ENCODE measurements at regions not wholly inside any gene's neighbourhood (a gene's known extent, or its start where the extent isn't known, plus 50 kb on each side); places are given as distances from the start of the nearest gene placed in this dataset.

GRCh38 chr1:72606216-72606810 is 324.0 kb upstream of the NEGR1 start:
- DNase-seq = no peak

- no peak for DNase-seq
Measured at GRCh38 chr1:72601035-72601674, 318.8 kb upstream of the NEGR1 start.

GRCh38 chr1:72586023-72586685 is 303.8 kb upstream of the NEGR1 start:
- no peak for DNase-seq

- no peak for DNase-seq
Measured at GRCh38 chr1:72579629-72580028, 297.3 kb upstream of the NEGR1 start.

- DNase-seq = no peak
Measured at GRCh38 chr1:72570815-72571214, 288.5 kb upstream of the NEGR1 start.

- DNase-seq = no peak
Measured at GRCh38 chr1:72568113-72568512, 285.8 kb upstream of the NEGR1 start.

GRCh38 chr1:72567521-72567920 is 285.2 kb upstream of the NEGR1 start:
- no peak for DNase-seq

GRCh38 chr1:72564749-72565148 is 282.4 kb upstream of the NEGR1 start:
- DNase-seq = no peak

GRCh38 chr1:72557446-72558049 is 275.2 kb upstream of the NEGR1 start:
- no peak for DNase-seq

- no peak for DNase-seq
Measured at GRCh38 chr1:72547412-72547811, 265.1 kb upstream of the NEGR1 start.

GRCh38 chr1:72540674-72541073 is 258.3 kb upstream of the NEGR1 start:
- DNase-seq = no peak

- no peak for DNase-seq
Measured at GRCh38 chr1:72535470-72535869, 253.1 kb upstream of the NEGR1 start.

GRCh38 chr1:72530646-72531045 is 248.3 kb upstream of the NEGR1 start:
- no peak for DNase-seq

GRCh38 chr1:72526926-72527325 is 244.6 kb upstream of the NEGR1 start:
- DNase-seq = no peak

- DNase-seq = no peak
Measured at GRCh38 chr1:72524021-72524420, 241.7 kb upstream of the NEGR1 start.

- no peak for DNase-seq
Measured at GRCh38 chr1:72521659-72522058, 239.3 kb upstream of the NEGR1 start.

GRCh38 chr1:72516826-72517225 is 234.5 kb upstream of the NEGR1 start:
- no peak for DNase-seq

GRCh38 chr1:72516264-72516663 is 233.9 kb upstream of the NEGR1 start:
- DNase-seq = no peak

GRCh38 chr1:72498371-72498770 is 216.0 kb upstream of the NEGR1 start:
- no peak for DNase-seq

- no peak for DNase-seq
Measured at GRCh38 chr1:72489801-72490200, 207.5 kb upstream of the NEGR1 start.

GRCh38 chr1:72485801-72486200 is 203.5 kb upstream of the NEGR1 start:
- no peak for DNase-seq

- DNase-seq = no peak
Measured at GRCh38 chr1:72483846-72484357, 201.6 kb upstream of the NEGR1 start.

GRCh38 chr1:72482736-72483413 is 200.5 kb upstream of the NEGR1 start:
- no peak for DNase-seq

All from activated effector memory CD4-positive, alpha-beta T cell treated with anti-CD3 and anti-CD28 coated beads, Interleukin-2, amount 50 U/mL, for 16 hours (primary cell).